GM12891 (cell line): ENCODE measurements at regions not wholly inside any gene's neighbourhood (a gene's known extent, or its start where the extent isn't known, plus 50 kb on each side); places are given as distances from the start of the nearest gene placed in this dataset.

Experiments used
- PAX5 ChIP-seq: IDR thresholded peaks from 2 replicates; pipeline ENCODE4 v1.6.1; 2011; ENCODE audit warnings: low read length, moderate library complexity, mild to moderate bottlenecking; ENCODE audit not compliant: insufficient read depth, severe bottlenecking
- POLR2A ChIP-seq: IDR thresholded peaks from 2 replicates; pipeline ENCODE4 v1.6.1; 2011; ENCODE audit warnings: low read depth, low read length, control low read depth
- POLR2AphosphoS5 ChIP-seq: IDR thresholded peaks from 2 replicates; pipeline ENCODE4 v1.6.1; 2011; ENCODE audit warnings: low read depth, low read length, control low read depth
- POU2F2 ChIP-seq: IDR thresholded peaks from 2 replicates; pipeline ENCODE4 v1.6.1; 2011; ENCODE audit warnings: low read depth, mild to moderate bottlenecking, control low read depth, low read length, moderate library complexity
- SPI1 ChIP-seq: IDR thresholded peaks from 2 replicates; pipeline ENCODE4 v1.6.1; 2011; ENCODE audit warnings: low read depth, low read length, control low read depth
- TAF1 ChIP-seq: IDR thresholded peaks from 2 replicates; pipeline ENCODE4 v1.6.1; 2011; ENCODE audit warnings: low read depth, low read length, control low read depth

GRCh38 chr21:35367553-35367952 is 318.5 kb upstream of the RUNX1 start:
- TF ChIP-seq POLR2AphosphoS5 (no peak), POLR2A (no peak), TAF1 (no peak), SPI1 (no peak), PAX5 (no peak), POU2F2 (no peak)
